ENCODE measurements at regions not wholly inside any gene's neighbourhood (a gene's known extent, or its start where the extent isn't known, plus 50 kb on each side); places are given as distances from the start of the nearest gene placed in this dataset.

DNA sequence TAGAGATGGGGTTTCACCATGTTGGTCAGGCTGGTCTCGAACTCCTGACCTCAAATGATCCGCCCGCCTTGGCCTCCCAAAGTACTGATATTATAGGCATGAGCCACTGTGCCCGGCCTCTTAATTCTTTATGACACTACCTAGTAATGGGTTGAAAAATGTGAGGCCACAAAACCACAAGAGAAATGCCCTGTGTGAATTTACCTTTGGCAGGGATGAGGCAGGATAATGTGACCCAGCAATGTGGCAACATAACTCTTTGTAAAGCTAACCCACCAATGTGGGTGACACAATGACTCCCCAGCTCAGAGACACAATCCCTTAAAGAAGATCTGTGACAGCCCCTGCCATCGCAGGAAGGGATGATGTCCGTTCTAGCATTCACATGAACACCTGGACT lies 533.1 kb downstream of the KLF5 start (continued):
- no peak for TF ChIP-seq TCF4 (CRISPR knock-in tag; IDR thresholded peaks at IDR 0.05; ENCODE audit: borderline replicate concordance)

DNA sequence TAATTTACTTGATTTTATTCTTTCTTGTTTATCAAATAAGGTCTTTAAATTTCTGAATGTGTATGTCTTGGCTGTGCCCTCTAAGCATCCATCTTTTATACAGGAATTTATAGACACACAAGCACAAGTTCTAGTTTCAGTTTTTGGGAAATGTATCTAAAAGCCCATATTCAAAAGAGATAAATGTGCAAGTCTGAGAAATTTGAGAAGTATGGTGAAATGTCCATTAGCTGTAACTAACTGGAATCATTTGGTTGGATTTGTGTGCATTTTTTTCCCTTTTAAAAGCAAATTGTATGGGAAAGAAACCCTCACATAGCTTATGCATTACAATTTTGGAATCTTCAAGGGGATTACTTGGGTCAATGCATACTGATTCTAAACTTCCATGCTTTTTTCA lies 532.0 kb downstream of the KLF5 start:
- TF ChIP-seq, protein P1, sequence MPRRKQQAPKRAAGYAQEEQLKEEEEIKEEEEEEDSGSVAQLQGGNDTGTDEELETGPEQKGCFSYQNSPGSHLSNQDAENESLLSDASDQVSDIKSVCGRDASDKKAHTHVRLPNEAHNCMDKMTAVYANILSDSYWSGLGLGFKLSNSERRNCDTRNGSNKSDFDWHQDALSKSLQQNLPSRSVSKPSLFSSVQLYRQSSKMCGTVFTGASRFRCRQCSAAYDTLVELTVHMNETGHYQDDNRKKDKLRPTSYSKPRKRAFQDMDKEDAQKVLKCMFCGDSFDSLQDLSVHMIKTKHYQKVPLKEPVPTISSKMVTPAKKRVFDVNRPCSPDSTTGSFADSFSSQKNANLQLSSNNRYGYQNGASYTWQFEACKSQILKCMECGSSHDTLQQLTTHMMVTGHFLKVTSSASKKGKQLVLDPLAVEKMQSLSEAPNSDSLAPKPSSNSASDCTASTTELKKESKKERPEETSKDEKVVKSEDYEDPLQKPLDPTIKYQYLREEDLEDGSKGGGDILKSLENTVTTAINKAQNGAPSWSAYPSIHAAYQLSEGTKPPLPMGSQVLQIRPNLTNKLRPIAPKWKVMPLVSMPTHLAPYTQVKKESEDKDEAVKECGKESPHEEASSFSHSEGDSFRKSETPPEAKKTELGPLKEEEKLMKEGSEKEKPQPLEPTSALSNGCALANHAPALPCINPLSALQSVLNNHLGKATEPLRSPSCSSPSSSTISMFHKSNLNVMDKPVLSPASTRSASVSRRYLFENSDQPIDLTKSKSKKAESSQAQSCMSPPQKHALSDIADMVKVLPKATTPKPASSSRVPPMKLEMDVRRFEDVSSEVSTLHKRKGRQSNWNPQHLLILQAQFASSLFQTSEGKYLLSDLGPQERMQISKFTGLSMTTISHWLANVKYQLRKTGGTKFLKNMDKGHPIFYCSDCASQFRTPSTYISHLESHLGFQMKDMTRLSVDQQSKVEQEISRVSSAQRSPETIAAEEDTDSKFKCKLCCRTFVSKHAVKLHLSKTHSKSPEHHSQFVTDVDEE (CRISPR knock-in tag; IDR thresholded peaks at IDR 0.05), result no peak
- TF ChIP-seq PPARA (CRISPR knock-in tag; IDR thresholded peaks at IDR 0.05; ENCODE audit: borderline replicate concordance), result no peak
- TF ChIP-seq ZFP3 (CRISPR knock-in tag; IDR thresholded peaks at IDR 0.05), result no peak
- no peak for TF ChIP-seq OSR1 (CRISPR knock-in tag; IDR thresholded peaks at IDR 0.05)
- TF ChIP-seq, protein P2, sequence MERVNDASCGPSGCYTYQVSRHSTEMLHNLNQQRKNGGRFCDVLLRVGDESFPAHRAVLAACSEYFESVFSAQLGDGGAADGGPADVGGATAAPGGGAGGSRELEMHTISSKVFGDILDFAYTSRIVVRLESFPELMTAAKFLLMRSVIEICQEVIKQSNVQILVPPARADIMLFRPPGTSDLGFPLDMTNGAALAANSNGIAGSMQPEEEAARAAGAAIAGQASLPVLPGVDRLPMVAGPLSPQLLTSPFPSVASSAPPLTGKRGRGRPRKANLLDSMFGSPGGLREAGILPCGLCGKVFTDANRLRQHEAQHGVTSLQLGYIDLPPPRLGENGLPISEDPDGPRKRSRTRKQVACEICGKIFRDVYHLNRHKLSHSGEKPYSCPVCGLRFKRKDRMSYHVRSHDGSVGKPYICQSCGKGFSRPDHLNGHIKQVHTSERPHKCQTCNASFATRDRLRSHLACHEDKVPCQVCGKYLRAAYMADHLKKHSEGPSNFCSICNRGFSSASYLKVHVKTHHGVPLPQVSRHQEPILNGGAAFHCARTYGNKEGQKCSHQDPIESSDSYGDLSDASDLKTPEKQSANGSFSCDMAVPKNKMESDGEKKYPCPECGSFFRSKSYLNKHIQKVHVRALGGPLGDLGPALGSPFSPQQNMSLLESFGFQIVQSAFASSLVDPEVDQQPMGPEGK (CRISPR knock-in tag; IDR thresholded peaks at IDR 0.05; ENCODE audit: borderline replicate concordance), result no peak
- no peak for TF ChIP-seq BACH2 (CRISPR knock-in tag; IDR thresholded peaks at IDR 0.05; ENCODE audit: borderline replicate concordance)
- TF ChIP-seq ZNF8 (CRISPR knock-in tag; IDR thresholded peaks at IDR 0.05), result no peak
- TF ChIP-seq, protein P3, sequence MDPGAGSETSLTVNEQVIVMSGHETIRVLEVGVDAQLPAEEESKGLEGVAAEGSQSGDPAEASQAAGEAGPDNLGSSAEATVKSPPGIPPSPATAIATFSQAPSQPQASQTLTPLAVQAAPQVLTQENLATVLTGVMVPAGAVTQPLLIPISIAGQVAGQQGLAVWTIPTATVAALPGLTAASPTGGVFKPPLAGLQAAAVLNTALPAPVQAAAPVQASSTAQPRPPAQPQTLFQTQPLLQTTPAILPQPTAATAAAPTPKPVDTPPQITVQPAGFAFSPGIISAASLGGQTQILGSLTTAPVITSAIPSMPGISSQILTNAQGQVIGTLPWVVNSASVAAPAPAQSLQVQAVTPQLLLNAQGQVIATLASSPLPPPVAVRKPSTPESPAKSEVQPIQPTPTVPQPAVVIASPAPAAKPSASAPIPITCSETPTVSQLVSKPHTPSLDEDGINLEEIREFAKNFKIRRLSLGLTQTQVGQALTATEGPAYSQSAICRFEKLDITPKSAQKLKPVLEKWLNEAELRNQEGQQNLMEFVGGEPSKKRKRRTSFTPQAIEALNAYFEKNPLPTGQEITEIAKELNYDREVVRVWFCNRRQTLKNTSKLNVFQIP (CRISPR knock-in tag; IDR thresholded peaks at IDR 0.05; ENCODE audit: borderline replicate concordance, low read depth), result no peak
- no peak for TF ChIP-seq CSDC2 (CRISPR knock-in tag; IDR thresholded peaks at IDR 0.05)
- TF ChIP-seq ISL1 (CRISPR knock-in tag; IDR thresholded peaks at IDR 0.05), result no peak
- TF ChIP-seq ZNF565 (CRISPR knock-in tag; conservative IDR thresholded peaks at IDR 0.05; ENCODE audit: low read depth), result no peak
- no peak for TF ChIP-seq ZNF70 (CRISPR knock-in tag; IDR thresholded peaks at IDR 0.05)
- TF ChIP-seq, protein P4, sequence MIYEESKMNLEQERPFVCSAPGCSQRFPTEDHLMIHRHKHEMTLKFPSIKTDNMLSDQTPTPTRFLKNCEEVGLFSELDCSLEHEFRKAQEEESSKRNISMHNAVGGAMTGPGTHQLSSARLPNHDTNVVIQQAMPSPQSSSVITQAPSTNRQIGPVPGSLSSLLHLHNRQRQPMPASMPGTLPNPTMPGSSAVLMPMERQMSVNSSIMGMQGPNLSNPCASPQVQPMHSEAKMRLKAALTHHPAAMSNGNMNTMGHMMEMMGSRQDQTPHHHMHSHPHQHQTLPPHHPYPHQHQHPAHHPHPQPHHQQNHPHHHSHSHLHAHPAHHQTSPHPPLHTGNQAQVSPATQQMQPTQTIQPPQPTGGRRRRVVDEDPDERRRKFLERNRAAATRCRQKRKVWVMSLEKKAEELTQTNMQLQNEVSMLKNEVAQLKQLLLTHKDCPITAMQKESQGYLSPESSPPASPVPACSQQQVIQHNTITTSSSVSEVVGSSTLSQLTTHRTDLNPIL (CRISPR knock-in tag; IDR thresholded peaks at IDR 0.05; ENCODE audit: low read depth), result no peak
- no peak for TF ChIP-seq TOX (CRISPR knock-in tag; IDR thresholded peaks at IDR 0.05; ENCODE audit: borderline replicate concordance)
- TF ChIP-seq, protein P5, sequence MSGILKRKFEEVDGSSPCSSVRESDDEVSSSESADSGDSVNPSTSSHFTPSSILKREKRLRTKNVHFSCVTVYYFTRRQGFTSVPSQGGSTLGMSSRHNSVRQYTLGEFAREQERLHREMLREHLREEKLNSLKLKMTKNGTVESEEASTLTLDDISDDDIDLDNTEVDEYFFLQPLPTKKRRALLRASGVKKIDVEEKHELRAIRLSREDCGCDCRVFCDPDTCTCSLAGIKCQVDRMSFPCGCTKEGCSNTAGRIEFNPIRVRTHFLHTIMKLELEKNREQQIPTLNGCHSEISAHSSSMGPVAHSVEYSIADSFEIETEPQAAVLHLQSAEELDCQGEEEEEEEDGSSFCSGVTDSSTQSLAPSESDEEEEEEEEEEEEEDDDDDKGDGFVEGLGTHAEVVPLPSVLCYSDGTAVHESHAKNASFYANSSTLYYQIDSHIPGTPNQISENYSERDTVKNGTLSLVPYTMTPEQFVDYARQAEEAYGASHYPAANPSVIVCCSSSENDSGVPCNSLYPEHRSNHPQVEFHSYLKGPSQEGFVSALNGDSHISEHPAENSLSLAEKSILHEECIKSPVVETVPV (CRISPR knock-in tag; IDR thresholded peaks at IDR 0.05), result no peak
- TF ChIP-seq ZFP30 (CRISPR knock-in tag; IDR thresholded peaks at IDR 0.05), result no peak
- no peak for TF ChIP-seq ARNTL (CRISPR knock-in tag; IDR thresholded peaks at IDR 0.05; ENCODE audit: borderline replicate concordance, low read depth)
- TF ChIP-seq TCF4 (CRISPR knock-in tag; IDR thresholded peaks at IDR 0.05; ENCODE audit: borderline replicate concordance), result no peak
- ATAC-seq, result no peak

DNA sequence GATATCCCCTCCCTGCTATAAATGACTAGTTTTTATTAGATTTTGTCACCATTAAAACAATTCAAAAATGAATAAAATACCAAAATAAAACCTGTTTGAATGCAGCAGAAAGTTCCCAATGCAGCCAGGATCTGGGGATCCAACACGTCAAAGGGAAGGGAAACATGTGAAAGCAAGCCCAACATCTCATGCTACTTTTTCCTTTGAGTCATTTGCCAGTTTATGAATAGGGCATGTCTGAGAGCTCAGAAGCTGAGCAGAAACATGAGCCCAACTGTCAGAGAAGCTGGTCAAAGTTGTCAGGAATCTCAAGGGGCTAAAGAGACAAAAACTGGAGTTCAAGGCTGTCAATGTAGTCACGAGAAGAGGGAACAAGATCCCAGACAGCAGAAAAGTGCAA lies 526.4 kb downstream of the KLF5 start:
- no peak for ATAC-seq
- no peak for TF ChIP-seq ZNF8 (CRISPR knock-in tag; IDR thresholded peaks at IDR 0.05)
- TF ChIP-seq ESRRG (CRISPR knock-in tag; IDR thresholded peaks at IDR 0.05), result no peak
- no peak for TF ChIP-seq ISL1 (CRISPR knock-in tag; IDR thresholded peaks at IDR 0.05)
- TF ChIP-seq, protein P2 (CRISPR knock-in tag; IDR thresholded peaks at IDR 0.05; ENCODE audit: borderline replicate concordance), result no peak
- no peak for TF ChIP-seq PPARA (CRISPR knock-in tag; IDR thresholded peaks at IDR 0.05; ENCODE audit: borderline replicate concordance)
- no peak for TF ChIP-seq TOX (CRISPR knock-in tag; IDR thresholded peaks at IDR 0.05; ENCODE audit: borderline replicate concordance)
- TF ChIP-seq RARB (CRISPR knock-in tag; IDR thresholded peaks at IDR 0.05), result no peak
- no peak for TF ChIP-seq BACH2 (CRISPR knock-in tag; IDR thresholded peaks at IDR 0.05; ENCODE audit: borderline replicate concordance)
- TF ChIP-seq, protein P1 (CRISPR knock-in tag; IDR thresholded peaks at IDR 0.05), result no peak
- TF ChIP-seq, protein P5 (CRISPR knock-in tag; IDR thresholded peaks at IDR 0.05), result no peak
